ENCODE measurements at regions not wholly inside any gene's neighbourhood (a gene's known extent, or its start where the extent isn't known, plus 50 kb on each side); places are given as distances from the start of the nearest gene placed in this dataset.

DNA sequence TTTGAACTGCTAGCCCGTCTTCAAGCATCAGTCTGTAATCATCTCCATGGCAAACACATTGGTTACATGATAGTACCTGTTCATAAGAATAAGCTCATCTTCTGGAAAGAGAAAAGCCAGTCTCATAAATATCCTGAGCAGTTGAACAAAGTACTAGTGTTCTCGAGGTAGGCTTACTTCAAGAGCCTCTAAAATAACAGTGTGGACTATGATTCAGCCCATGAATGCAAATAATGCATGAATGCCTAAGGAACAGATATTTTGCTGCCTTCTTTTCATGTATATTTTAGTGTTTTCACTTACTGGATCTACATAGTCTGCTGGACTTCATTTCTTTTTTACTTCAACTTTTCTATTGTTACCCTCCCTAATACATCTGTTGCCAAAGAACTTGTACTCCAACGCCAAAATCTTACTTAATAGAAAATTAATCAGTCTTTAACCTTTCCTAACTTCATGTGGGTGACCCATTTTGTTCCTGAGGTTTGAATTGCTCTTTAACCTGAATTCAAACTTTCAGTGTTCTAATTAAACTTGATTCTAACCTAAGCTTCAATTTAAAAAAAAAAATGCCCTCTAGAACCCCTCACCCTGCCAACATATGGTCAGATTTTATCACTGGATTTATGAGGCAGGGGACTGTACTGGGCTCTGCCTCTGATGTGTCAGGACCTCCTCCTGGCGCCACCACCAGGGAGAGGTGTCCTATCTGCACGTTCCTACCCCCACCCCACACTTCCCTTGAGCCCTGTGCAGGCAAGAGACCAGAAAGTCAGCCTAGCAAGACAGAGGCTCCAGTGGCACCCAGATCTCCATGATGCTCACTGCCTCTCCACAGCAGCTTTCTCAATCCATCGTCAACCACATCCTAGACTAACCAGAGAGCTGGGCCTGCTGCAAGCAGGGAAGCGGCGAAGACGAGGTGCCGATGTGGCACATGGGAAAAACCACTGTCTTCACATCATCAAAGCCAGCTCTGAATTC is 264.7 kb upstream of the ID2 start:
- Histone ChIP-seq H2AFZ (ENCODE audit: low read depth, low read length) (no peak overlapping the region), H3K27me3 (ENCODE audit: control insufficient read depth in 2 of 2, insufficient read depth in 2 of 2, low read length in 2 of 2) (peaks cover 14 to 40% of the 10 kb centered on the region in 2 experiments; a peak in 4 of 5 replicates), H3K4me3 (no peak overlapping the region), H3K9ac (ENCODE audit: insufficient read depth in 1 of 2, low read depth in 2 of 2, low read length in 2 of 2) (no peak overlapping the region), H3K27ac (ENCODE audit: extremely low read depth, low read depth, low read length) (no peak overlapping the region), H3K79me2 (ENCODE audit: control insufficient read depth, insufficient read depth, low read length) (no peaks in the 10 kb centered on the region), H4K20me1 (replicated peaks; ENCODE audit: control insufficient read depth, insufficient read depth, low read length) (no peaks in the 10 kb centered on the region), H3K36me3 (ENCODE audit: control insufficient read depth, insufficient read depth, low read length) (no peaks in the 10 kb centered on the region), H3K9me3 (replicated peaks; ENCODE audit: control insufficient read depth, insufficient read depth, low read depth, low read length) (no peaks in the 10 kb centered on the region), H3K4me1 (replicated peaks in 1 of 2; ENCODE audit: control insufficient read depth in 2 of 2, insufficient read depth in 2 of 2, low read length in 2 of 2) (no peaks in the 10 kb centered on the region), H3K9me1 (ENCODE audit: control insufficient read depth, insufficient read depth, low read length) (no peaks in the 10 kb centered on the region), H3K4me2 (ENCODE audit: insufficient read depth, low read length) (no peak overlapping the region)
- WGBS (ENCODE audit: insufficient coverage, low coverage, missing lambda C conversion rate): 6% methylated on average over 10 of the region's 10 CpGs
- ATAC-seq (peak; percentile 42; the same call in 1 of the 3 replicates), DNase-seq (ENCODE audit: extremely low read depth in 1 of 4, low spot score in 3 of 4) (no peak), FAIRE-seq (no peak)
- BruUV-seq (replicated peaks): no TSS peak
- intact Hi-C loops (cut with micrococcal nuclease): no loop called here
- CTCF ChIA-PET (ENCODE audit: low intra/inter-chr PET ratio): no interaction called here
- in situ Hi-C loops (cut with MboI): no loop called here
- TF ChIP-seq ZNF75A (CRISPR knock-in tag; IDR thresholded peaks at IDR 0.05): no peak
- TF ChIP-seq ZNF551 (CRISPR knock-in tag; IDR thresholded peaks at IDR 0.05): no peak
- no peak for TF ChIP-seq ZNF140 (CRISPR knock-in tag; IDR thresholded peaks at IDR 0.05)
- no peak for TF ChIP-seq ZNF282 (CRISPR knock-in tag; IDR thresholded peaks at IDR 0.05)
- TF ChIP-seq ZBTB17 (CRISPR knock-in tag; IDR thresholded peaks at IDR 0.05): no peak
- TF ChIP-seq HDAC8 (tag; IDR thresholded peaks at IDR 0.05): no peak
- TF ChIP-seq SMAD3 (CRISPR knock-in tag; conservative IDR thresholded peaks at IDR 0.05): no peak
- TF ChIP-seq FOS (IDR thresholded peaks at IDR 0.05; ENCODE audit: extremely low read depth, insufficient read length): no peak
- TF ChIP-seq TSC22D4 (tag; IDR thresholded peaks at IDR 0.05): no peak
- TF ChIP-seq ZNF239 (CRISPR knock-in tag; IDR thresholded peaks at IDR 0.05): no peak
- POLR2A ChIA-PET: interaction anchor here (1.0 kb wide), 1 partner anchor 24 kb away, joined by 3 read pairs; no protein-coding TSS in a partner anchor

Measured in K562 (cell line).